AG09309 (cell line): ENCODE measurements at regions not wholly inside any gene's neighbourhood (a gene's known extent, or its start where the extent isn't known, plus 50 kb on each side); places are given as distances from the start of the nearest gene placed in this dataset.

Source experiments
- DNase-seq: peaks from one replicate; pipeline ENCODE4 v3.0.0-alpha.2; 2010; ENCODE audit warnings: low read depth
- H3K4me3 ChIP-seq: 2 replicates; pipeline ENCODE4 v1.5.1; 2011; ENCODE audit warnings: mild to moderate bottlenecking, low read depth, low read length, moderate library complexity; ENCODE audit not compliant: control insufficient read depth
- TF ChIP-seq, protein P1 (sequence below): IDR thresholded peaks from 2 replicates; pipeline ENCODE4 v1.5.1; 2011; ENCODE audit warnings: mild to moderate bottlenecking, low read depth, low read length, inconsistent platforms; ENCODE audit not compliant: insufficient read depth, control insufficient read depth; ENCODE audit errors: missing control alignments

DNA sequence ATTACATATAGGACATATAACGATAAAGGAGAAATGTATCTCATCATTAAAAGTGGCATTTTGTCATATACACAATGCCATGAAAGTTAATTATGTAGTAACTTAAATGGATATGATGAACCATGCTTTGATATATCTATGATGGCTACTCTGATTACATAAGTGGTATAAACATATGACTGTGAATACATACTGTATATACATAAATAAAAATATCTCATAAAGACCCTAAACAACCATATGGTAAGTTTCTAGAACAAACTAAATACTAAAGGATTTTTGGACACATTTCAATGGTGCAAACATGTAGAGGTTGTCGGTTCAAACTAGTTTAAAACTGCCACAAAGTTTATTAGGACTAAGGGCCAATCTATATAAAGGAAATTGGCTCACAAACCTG is 849.6 kb upstream of the INTU start:
- H3K4me3 ChIP-seq, result no peak overlapping the region
- no peak for DNase-seq
- TF ChIP-seq, protein P1, sequence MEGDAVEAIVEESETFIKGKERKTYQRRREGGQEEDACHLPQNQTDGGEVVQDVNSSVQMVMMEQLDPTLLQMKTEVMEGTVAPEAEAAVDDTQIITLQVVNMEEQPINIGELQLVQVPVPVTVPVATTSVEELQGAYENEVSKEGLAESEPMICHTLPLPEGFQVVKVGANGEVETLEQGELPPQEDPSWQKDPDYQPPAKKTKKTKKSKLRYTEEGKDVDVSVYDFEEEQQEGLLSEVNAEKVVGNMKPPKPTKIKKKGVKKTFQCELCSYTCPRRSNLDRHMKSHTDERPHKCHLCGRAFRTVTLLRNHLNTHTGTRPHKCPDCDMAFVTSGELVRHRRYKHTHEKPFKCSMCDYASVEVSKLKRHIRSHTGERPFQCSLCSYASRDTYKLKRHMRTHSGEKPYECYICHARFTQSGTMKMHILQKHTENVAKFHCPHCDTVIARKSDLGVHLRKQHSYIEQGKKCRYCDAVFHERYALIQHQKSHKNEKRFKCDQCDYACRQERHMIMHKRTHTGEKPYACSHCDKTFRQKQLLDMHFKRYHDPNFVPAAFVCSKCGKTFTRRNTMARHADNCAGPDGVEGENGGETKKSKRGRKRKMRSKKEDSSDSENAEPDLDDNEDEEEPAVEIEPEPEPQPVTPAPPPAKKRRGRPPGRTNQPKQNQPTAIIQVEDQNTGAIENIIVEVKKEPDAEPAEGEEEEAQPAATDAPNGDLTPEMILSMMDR, result no peak

DNA sequence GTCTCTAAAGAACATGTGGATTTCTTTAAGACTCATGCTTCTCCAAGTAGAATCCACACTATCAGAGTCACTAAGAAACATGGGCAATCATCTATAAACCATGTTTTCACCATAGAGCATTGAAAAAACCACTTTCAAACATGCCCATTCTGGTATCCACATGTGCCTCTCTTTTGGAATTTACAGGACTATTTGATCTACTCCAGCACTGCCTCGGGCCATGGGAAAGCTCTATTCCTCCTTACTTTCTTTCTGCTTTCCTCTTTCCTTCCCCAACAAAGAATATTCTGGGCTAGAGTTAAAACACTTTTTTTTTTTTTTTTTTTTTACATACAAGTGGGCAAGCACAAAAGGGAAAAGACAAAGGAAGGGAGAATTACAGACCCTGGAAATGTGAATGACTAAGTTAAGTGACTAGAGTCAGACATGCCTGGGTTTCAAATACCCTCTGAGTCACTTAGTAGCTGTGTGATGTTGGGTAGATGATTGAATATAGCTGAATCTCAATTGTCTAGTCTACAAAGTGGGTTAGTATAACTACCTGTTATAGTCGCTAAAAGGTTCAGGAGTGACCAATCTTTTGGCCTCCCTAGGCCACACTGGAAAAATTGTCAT is 847.7 kb upstream of the INTU start:
- no peak for DNase-seq
- no peak overlapping the region for H3K4me3 ChIP-seq
- TF ChIP-seq, protein P1, result no peak

DNA sequence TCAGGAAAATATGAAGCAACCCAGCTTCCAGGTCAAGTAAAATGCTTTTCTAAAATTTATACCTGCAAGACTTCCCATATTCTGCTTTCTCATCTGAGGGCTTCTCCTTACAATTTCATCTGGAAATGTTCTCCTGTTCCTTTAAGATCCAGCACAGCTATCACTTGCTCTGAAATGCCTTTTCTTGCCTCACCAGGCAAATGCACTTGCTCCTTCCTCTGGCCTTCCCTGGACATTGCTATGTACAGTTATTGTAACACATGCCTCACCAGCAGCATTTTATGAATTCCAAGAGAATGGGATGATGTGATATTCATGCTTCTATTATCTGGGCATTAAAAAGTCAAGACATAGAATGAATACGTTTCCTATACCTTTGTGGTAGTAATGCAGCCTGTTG is 842.1 kb upstream of the INTU start:
- H3K4me3 ChIP-seq, result no peak overlapping the region
- TF ChIP-seq, protein P1, result peak; percentile 21
- DNase-seq, result no peak

DNA sequence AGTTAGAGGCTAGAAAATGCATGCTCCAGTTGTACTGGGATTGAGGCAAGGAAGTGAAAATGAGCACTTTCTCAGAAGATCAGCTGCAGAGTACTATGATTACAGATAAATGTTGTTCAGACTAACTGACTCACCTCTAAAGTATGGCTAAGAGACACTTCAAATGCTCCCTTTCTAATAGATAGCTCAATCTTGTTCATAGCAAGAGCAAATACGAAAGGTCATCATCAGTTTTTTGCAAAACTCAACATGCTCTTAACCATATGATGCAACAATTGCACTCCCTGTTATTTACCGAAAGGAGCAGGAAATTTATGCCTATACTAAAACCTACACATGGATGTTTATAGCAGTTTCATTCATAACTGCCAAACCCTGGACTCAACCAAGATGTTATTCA is 838.4 kb upstream of the INTU start:
- H3K4me3 ChIP-seq, result no peak overlapping the region
- no peak for DNase-seq
- TF ChIP-seq, protein P1, result no peak

DNA sequence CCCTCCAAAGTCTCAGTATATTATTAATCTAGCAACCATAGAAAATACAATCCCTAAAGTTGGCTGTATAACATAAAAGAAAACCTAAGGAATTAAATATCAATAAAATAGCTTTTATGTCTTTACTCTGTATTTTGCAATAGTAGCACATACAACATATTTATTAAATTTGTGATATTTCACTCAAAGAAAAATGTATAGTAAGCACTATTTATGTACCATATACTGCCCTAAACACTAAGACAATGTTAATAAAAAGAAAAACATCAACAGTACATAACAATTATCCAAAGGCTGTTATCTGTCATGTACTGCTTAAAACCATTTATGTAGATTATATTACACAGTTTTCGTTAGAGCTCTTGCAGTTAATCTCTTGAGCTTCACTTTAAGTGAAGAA is 834.5 kb upstream of the INTU start:
- TF ChIP-seq, protein P1, result no peak
- no peak overlapping the region for H3K4me3 ChIP-seq
- DNase-seq, result no peak

DNA sequence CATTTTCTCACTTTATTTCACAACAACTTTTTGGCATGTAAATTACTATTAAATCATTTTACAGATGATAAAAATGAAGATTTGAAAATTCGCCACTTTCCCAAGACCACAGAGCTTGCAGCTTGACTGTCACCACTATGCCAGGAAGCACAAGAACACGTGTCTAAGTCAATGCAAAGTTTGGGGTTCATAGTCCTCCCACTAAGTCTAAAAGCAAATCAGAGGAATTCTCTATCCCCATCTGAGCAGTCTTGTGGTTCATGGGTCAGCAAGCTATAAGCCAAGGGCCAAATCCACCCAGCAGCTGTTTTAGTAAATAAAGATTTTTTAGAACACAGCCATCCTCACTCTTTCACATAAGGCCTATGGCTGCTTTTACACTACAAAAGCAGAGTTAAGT is 833.3 kb upstream of the INTU start:
- no peak for DNase-seq
- TF ChIP-seq, protein P1, result no peak
- H3K4me3 ChIP-seq, result no peak overlapping the region

DNA sequence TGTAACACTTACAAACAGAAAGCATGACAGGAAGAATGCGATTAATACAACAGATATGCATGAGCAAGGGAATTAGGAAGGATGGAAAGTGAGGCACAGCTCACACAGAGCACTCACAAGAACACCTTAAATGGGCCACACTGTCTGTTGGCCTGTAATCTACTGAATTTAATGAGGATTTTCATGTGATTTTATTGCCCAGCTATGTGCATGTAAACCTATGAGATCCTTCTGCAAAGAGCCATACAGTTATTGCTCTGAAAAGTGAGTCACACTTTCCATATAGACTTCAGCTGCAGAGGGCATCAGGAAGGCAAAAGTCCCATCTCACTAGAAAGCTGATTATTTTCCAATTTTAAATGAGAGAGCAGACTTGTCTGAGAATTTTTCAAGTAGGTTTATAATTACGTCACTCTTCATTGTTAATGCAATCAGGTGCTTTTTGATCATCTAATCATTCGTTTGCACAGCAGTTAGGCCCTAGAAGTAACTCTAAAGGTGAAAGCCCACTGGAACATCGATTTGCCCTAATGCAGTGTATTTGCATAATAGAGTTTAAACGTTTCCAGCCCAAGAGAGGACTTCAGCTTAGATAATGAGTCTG is 832.7 kb upstream of the INTU start:
- no peak overlapping the region for H3K4me3 ChIP-seq
- TF ChIP-seq, protein P1, result no peak

More for the DNA sequence above, 832.7 kb upstream of the INTU start:
- DNase-seq, result no peak
